NCI-H2171 treated with DMSO at 0.1 percent for 48 hours (cell line): ENCODE measurements at regions not wholly inside any gene's neighbourhood (a gene's known extent, or its start where the extent isn't known, plus 50 kb on each side); places are given as distances from the start of the nearest gene placed in this dataset.
"Not testable (repeated sequence)": the region's sequence is repeated elsewhere in the genome, so short reads cannot be mapped to it uniquely, and the experiment has no call there.

Experiments
- DNase-seq: peaks from one replicate; lab custom pipeline; 2025; lab: John Stamatoyannopoulos, UW

- not testable (repeated sequence) for DNase-seq
Measured at GRCh38 chr1:234824836-234825235, 214.9 kb upstream of the IRF2BP2 start.

DNA sequence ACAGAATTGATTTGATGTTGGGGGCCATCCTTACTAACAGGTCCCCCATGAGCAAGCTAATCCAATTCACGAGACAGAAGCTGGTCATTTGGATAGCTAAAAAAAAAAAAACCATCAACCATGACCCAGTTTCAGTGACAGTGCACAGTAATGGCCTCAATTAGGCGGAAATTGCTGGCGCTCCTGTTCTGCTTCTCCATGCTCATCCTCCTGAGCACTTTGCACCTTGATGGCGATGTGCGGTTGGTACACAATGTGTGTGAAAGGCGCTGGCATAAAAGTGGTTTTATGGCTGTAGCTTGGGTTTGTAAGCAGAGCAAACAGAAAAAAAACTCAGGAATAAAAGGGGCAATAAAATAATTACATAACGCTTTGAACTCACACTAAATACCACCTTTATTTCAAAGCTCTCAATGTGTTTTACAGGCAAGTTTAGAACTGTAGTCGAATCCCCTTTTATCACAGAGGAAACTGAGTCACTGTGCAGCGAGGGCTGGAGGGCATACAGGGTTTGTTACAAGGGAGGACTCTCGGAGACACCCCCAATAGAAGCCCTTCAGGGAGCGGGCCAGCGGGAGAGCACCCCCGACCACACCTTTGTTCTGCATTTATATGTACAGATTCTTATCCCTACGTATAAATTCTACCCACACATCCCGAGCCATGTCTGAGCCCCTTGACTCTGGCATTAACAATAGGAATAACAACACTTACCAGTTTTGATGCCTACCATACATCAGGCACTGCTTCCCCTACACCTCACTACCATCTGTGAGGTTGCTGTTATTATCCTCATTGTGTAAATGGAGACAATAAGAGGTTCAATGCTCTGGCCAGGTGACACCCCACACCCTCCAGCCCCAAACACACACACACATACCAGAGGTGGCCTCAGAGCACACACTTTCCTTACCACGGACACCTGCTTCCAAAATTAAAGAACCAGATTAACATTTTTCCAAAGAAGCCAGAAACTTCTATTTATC, 213.5 kb upstream of the IRF2BP2 start:
- DNase-seq, result no peak

DNA sequence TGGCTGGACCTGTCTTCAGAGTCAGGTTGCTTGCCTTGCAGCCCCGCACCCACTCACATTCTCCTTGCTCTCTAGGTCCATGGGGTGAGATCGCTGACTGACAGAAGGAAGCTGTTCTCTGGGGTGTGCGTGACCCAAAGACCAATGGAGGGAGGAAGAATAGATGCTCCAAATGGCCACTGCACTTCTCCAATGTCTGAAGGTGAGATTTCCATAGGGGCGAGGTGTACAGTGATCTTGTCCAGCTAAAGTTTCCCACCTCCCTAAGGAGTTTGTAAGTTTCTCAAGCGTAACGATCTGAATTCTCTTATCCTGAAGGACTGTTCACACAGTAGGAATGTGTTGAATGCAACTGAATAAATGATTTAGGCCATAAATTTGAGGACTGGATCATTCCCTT, 211.9 kb upstream of the IRF2BP2 start:
- DNase-seq, result no peak

GRCh38 chr1:234820597-234820996, 210.6 kb upstream of the IRF2BP2 start:
- DNase-seq, result no peak

DNA sequence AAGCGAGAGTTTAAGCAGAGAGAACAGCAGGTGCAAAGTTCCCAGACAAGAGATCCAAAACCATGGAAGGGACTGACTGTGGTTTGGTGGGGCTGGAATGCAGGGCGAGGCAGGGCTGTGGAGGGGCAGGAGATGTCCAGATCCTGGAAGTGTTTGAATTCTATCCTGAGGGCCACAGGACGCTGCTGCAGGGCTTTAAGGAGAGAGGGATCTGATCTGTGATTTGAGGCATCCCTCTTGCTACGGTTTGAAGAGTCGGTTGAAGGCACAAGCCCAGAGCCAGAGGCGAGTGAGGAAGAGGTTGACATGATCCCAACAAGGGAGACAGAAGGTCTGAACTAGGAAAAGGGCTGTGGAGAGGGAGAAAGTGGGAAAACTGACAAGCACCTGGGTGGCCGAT, 209.9 kb upstream of the IRF2BP2 start:
- DNase-seq, result not testable (repeated sequence)

DNA sequence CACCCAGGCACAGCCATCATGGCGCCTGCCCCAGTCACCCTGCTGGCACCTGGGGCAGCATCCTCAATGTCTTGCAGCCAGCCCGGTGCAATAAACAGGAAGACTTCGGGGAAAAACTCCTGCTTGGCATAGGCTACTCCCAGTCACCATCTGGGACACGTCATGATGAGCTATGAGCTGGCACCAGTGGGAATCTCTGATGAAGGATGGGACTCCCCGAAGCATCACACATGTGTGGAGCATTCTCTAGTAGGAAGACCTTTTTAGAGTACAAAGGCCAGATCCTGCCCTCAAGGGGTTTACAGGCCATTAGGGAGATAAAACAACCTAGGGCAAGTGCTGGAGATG, 208.0 kb upstream of the IRF2BP2 start:
- not testable (repeated sequence) for DNase-seq

DNA sequence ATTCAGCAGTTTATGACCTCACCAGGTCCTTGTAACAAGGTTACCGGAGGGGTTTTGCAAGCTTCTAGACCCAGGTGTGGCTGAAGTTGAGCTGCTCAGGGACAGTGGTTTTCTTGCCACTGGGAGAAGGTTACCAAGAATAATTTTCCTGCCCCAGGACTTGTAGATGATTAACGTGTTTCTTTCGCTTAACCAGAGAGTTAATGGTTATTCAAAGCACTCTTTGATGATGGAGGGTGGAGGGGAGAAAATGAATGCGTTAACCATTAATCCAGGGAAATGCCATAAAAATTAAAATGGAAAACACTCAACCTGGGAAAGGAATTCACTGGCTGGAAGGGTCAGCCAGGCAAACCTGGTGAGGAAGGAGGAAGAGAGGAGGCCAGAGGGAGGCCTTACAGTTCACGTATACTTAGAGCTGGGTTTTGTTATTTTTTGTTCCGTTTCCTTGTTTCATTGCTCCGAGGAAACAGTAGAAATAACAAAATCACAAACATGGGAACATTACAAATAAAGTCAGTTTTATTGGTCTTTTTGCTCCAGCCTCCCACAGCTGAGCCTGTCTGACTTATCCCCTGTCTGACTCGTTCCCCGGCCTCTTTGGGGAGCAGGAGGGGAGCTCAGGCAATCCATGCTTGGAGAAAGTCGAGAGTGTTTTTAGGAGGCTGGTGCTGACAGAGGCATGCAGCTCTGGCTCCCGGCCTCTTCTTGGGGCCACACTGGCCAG, 207.5 kb upstream of the IRF2BP2 start:
- DNase-seq, result not testable (repeated sequence)

DNA sequence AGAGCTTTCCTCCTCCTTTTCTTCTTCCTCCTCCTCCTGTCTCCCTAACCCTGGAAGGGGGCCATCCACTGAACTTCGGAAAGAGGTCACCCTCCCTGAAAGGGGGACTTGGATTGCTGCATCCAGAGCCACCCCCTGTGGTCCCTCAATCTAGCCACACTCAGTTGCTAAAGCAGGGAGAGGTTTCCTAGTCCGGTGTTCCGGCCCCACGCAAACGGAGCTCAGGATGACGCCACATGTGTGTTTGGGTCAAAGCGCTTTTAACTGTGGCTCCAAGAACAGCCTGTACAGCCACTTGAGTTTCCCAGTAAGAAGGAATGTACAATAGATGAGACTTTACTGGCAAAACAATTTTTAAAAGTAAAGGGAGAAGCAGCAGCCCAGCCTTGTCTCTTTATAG, 206.9 kb upstream of the IRF2BP2 start:
- DNase-seq, result not testable (repeated sequence)

DNA sequence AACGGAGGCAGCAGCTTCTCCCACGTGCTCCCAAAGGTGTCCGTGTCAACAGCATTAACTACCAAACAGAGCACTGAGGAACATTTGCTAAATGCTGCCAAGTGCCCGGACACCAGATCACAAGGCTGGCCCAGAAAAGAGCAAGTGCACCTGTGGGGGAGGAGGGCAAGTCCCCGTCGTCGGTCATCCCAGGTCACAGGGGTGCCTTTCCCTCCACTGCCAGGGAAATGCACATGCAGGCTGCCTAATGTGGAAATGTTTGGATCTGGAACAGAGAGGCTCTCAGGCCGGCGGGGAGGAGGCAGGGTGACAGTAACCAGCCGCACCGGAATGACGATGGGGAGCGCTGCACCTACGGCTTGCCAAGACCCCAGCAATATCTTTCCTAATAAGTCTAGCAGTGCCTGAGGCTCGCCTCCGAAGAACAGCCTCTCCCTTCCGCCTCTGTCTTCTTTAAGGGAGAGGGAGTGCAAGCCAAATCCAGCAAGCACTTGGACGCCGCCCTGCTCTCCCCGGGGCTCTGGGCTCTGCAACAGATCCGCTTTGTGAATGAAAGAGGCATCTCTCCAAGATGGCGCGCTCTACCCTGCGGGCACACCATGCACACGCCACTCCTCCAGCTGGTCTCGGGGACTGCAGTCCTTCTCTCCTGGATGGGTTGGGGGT, 206.3 kb upstream of the IRF2BP2 start:
- DNase-seq, result not testable (repeated sequence)

- DNase-seq, result not testable (repeated sequence)
Measured at GRCh38 chr1:234815295-234815815, 205.4 kb upstream of the IRF2BP2 start.

- not testable (repeated sequence) for DNase-seq
Measured at GRCh38 chr1:234814235-234814634, 204.3 kb upstream of the IRF2BP2 start.

DNA sequence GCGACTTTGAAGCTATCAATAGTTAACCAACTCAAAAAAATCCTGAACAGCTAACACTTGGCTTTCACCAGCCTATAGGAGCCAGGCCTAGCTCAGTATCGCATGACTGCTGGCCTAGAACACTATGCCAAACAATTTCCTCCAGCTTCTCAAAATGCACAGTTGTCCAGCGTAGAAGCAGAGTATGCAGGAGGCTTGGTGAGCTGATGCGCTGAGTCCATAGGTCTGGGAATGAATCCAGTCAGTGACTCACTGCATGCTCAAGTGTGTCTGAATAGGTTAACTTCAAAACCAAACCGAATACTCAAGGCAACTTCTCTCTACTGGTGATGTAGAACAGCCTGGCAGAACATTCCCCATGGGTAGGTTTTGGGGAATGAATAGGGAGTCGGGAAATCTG, 201.8 kb upstream of the IRF2BP2 start:
- DNase-seq, result not testable (repeated sequence)

GRCh38 chr1:234810726-234811125, 200.7 kb upstream of the IRF2BP2 start:
- DNase-seq, result not testable (repeated sequence)

DNA sequence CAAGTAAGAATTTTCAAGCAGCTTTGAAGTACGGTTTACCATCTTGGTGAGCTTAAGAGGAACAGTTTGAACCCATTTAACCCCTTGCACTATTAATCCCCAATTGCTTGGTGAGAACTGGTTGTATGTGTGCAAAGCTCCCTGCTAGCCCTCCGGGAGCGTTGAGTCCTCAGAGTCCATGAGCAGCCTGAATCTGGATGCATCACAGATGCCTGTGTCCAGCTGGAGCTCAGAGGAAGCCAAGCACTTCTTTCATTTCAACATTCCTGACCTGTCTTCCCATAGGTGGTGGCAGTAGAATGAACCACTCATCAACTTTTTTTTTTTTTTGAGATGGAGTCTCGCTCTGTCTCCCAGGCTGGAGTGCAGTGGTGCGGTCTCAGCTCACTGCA, 199.9 kb upstream of the IRF2BP2 start:
- not testable (repeated sequence) for DNase-seq

DNA sequence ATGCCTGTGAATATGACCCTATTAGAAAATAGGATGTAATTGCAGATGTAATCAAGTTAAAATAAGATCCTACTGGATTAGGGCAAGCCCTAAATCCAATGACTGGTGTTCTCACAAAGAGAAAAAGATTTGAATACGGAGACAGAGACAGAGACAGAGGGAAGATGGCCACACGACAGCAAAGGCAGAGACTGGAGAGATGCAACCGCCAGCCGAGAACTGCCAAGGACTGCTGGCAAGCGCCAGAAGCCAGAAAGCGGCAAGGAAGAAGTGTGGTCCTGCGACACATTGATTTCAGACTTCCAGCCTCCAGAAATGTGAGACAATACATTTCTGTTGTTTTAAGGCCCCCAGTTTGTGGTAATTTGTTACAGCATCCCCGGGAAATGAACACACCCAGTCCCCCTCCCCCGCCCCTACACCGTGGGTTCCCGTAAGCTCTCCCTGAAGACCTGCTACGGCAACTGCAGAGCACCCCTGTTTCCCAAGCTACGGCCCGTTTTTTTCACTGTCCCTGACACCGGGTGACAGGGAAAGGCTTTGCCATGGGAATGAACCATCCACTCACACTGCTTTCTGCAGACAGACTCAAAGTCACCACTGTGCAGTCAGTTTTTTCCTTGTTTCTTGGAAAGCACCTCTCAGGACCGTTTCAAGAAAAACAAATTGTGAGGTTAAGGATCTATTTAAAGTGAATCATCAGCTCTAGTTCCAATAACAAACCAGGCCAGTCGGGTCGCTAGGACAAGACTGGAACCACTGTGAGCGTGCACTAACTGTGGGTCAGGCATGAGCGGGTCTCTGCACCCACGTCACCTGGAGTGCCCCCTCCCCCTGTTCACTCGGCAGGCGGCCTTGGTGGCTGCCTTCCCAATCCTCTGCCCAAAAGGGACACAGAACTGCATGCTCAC, 199.2 kb upstream of the IRF2BP2 start:
- not testable (repeated sequence) for DNase-seq

DNA sequence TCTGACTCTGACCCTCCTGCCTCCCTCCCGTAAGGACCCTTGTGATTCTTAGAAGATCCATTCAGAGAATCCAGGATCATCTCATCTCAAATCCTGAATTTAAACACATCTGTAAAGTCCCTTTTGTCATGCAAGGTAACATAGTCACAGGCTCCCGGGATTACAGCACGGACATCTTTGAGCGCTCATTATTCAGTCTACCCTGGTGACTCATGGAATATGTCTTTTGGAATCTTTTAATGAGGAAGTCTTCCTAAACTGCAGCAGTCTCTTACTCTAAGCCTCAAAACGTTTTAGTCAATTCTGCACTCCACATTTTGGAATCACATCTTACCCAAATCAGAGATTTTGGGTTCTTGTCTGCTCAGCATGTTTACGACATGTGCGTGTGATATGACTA, 198.5 kb upstream of the IRF2BP2 start:
- not testable (repeated sequence) for DNase-seq

GRCh38 chr1:234807705-234808104, 197.7 kb upstream of the IRF2BP2 start:
- DNase-seq, result not testable (repeated sequence)

- DNase-seq, result not testable (repeated sequence)
Measured at GRCh38 chr1:234802586-234802985, 192.6 kb upstream of the IRF2BP2 start.

- not testable (repeated sequence) for DNase-seq
Measured at GRCh38 chr1:234801636-234802035, 191.7 kb upstream of the IRF2BP2 start.

DNA sequence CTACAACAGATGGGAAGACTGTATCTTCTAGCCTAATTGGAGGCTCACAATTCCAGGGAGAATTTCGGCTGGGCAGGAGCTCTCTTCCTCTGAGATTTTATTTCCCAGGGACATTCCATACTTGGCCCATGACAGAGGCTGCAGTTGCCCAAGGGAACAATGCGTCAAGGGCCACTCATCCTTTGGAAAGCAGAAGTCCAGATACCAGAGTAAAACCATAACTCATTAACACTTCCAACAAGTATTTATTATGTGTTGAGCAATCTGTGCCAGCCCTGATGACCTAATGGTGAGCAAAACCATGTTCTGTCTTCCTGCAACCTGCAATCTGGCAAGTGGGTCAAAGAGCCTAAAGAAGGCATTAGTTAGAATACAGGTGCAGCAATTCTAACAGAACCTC, 191.2 kb upstream of the IRF2BP2 start:
- not testable (repeated sequence) for DNase-seq

DNA sequence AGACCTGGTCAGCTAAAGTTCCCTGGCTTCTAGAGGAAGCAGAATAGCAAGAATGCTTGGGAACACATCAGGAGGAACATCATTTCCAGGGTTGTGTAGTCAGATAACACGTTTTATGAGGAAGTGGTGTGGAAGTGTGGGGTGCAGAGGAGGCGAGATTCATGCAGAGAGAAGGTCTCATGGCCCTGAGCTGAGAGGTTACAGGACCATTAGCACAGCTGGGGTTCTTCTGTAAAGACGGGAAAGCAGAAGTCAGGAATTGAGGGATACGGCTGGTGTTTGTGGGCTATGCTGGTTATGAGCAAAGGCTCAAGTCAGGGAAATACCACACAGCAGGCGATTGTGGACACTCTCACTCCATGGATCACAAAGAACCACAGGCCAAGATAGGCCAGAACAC, 190.6 kb upstream of the IRF2BP2 start:
- not testable (repeated sequence) for DNase-seq
